GM18502 (cell line): ENCODE measurements at regions not wholly inside any gene's neighbourhood (a gene's known extent, or its start where the extent isn't known, plus 50 kb on each side); places are given as distances from the start of the nearest gene placed in this dataset.
"Not testable (repeated sequence)": the region's sequence is repeated elsewhere in the genome, so short reads cannot be mapped to it uniquely, and the experiment has no call there.

Source experiments
- ATAC-seq: cut with Tn5 transposase; IDR thresholded peaks from one replicate; pipeline ENCODE4 v1.9.1; 2021; ENCODE audit warnings: mild to moderate bottlenecking; ENCODE audit not compliant: unreplicated experiment, poor library complexity

- no peak for ATAC-seq
These were observed 921.7 kb downstream of the TBL1XR1 start for GRCh38 chr3:176275538-176275937.

- no peak for ATAC-seq
These were observed 922.2 kb downstream of the TBL1XR1 start for GRCh38 chr3:176275113-176275512.

GRCh38 chr3:176274161-176274560 is 923.1 kb downstream of the TBL1XR1 start:
- no peak for ATAC-seq

- ATAC-seq, result no peak
These were observed 935.2 kb downstream of the TBL1XR1 start for GRCh38 chr3:176262071-176262470.

- no peak for ATAC-seq
These were observed 950.1 kb downstream of the TBL1XR1 start for GRCh38 chr3:176247191-176247590.

- no peak for ATAC-seq
These were observed 977.3 kb downstream of the TBL1XR1 start for GRCh38 chr3:176219970-176220369.

- no peak for ATAC-seq
These were observed 982.5 kb downstream of the TBL1XR1 start for GRCh38 chr3:176214758-176215157.

- not testable (repeated sequence) for ATAC-seq
These were observed 984.0 kb downstream of the TBL1XR1 start for GRCh38 chr3:176213314-176213713.

GRCh38 chr3:176208915-176209314 is 988.4 kb downstream of the TBL1XR1 start:
- ATAC-seq, result no peak

GRCh38 chr3:176208283-176208682 is 989.0 kb downstream of the TBL1XR1 start:
- no peak for ATAC-seq

GRCh38 chr3:176206809-176207208 is 990.5 kb downstream of the TBL1XR1 start:
- no peak for ATAC-seq

- ATAC-seq, result no peak
These were observed 994.6 kb downstream of the TBL1XR1 start for GRCh38 chr3:176202652-176203051.

GRCh38 chr3:176193032-176193730 is 1004.1 kb downstream of the TBL1XR1 start:
- ATAC-seq, result no peak

GRCh38 chr3:176190755-176191154 is 1006.5 kb downstream of the TBL1XR1 start:
- ATAC-seq, result no peak

- ATAC-seq, result no peak
These were observed 1014.1 kb downstream of the TBL1XR1 start for GRCh38 chr3:176183181-176183580.

GRCh38 chr3:176174060-176174459 is 1023.2 kb downstream of the TBL1XR1 start:
- ATAC-seq, result no peak

- no peak for ATAC-seq
These were observed 1024.8 kb downstream of the TBL1XR1 start for GRCh38 chr3:176172492-176172891.

GRCh38 chr3:176167272-176167671 is 1030.0 kb downstream of the TBL1XR1 start:
- no peak for ATAC-seq

GRCh38 chr3:176160997-176161396 is 1036.3 kb downstream of the TBL1XR1 start:
- no peak for ATAC-seq

- ATAC-seq, result no peak
These were observed 1037.5 kb downstream of the TBL1XR1 start for GRCh38 chr3:176159796-176160195.

- no peak for ATAC-seq
These were observed 1042.3 kb downstream of the TBL1XR1 start for GRCh38 chr3:176155012-176155411.

- no peak for ATAC-seq
These were observed 1047.7 kb downstream of the TBL1XR1 start for GRCh38 chr3:176149567-176149966.
